GM12878 (cell line): ENCODE measurements at regions not wholly inside any gene's neighbourhood (a gene's known extent, or its start where the extent isn't known, plus 50 kb on each side); places are given as distances from the start of the nearest gene placed in this dataset.

Source experiments
- ATAC-seq: fragments of 200-7000 bp; cut with Tn5 transposase; 3 replicates; pipeline ENCODE4 v1.9.1; 2020; ENCODE audit warnings: mild to moderate bottlenecking, moderate library complexity
- BruUV-seq: library from RNA; stranded (reverse); fragments of 400-500 nt; replicated peaks from 2 replicates; lab custom pipeline; 2021; lab: Mats Ljungman, UMichigan
- CTCF ChIA-PET: fragments of 300-600 bp; sonication (Branson Sonifier 250); formaldehyde crosslinking; extraction: SDS; loops from one replicate; lab custom pipeline; 2021; ENCODE audit warnings: inconsistent platforms; lab: Yijun Ruan, JAX
- POLR2A ChIA-PET: fragments of 350-600 bp; formaldehyde crosslinking; extraction: SDS; loops from one replicate; lab custom pipeline; 2021; ENCODE audit warnings: inconsistent platforms; lab: Charles Lee
- RAD21 ChIA-PET: fragments of 300-600 bp; sonication (Branson Sonifier 250); formaldehyde crosslinking; loops from one replicate; lab custom pipeline; 2023; ENCODE audit warnings: antibody characterized with exemption; ENCODE audit not compliant: unreplicated experiment; lab: Charles Lee
- SMC1A ChIA-PET: fragments of 300-600 bp; sonication (Branson Sonifier 250); formaldehyde crosslinking; loops from one replicate; lab custom pipeline; 2023; ENCODE audit not compliant: unreplicated experiment, uncharacterized antibody; lab: Charles Lee
- DNase-seq: peaks from one replicate; pipeline ENCODE4 v3.0.0-alpha.2; 2011; ENCODE audit warnings: low read depth, low spot score
- FAIRE-seq: peaks from 3 replicates; lab custom pipeline; 2011; peaks lifted over from hg19 to GRCh38; lab: Jason Lieb, UNC
- H2AFZ ChIP-seq: 2 replicates; pipeline ENCODE4 v1.6.0; 2011; ENCODE audit warnings: low read depth, low read length, control low read depth; ENCODE audit not compliant: control insufficient read depth
- H3K27ac ChIP-seq: 2 replicates; pipeline ENCODE4 v1.5.1; 2011; ENCODE audit warnings: control low read depth; ENCODE audit not compliant: control insufficient read depth, insufficient read depth
- H3K27me3 ChIP-seq, 2 experiments: replicated peaks in 1 of 2; 2 replicates each; pipeline versions ENCODE4 v1.6.0 to v1.6.1; 2011; ENCODE audit warnings: low read length in 1 of 2; ENCODE audit not compliant: control insufficient read depth in 2 of 2, insufficient read depth in 2 of 2
- H3K36me3 ChIP-seq, 2 experiments: 2 replicates each; pipeline ENCODE4 v1.5.1; 2011; ENCODE audit warnings: low read length in 1 of 2; ENCODE audit not compliant: control insufficient read depth in 2 of 2, insufficient read depth in 2 of 2
- H3K4me1 ChIP-seq: 2 replicates; pipeline ENCODE4 v1.6.1; 2011; ENCODE audit warnings: mild to moderate bottlenecking, low read length, moderate library complexity, mixed read lengths; ENCODE audit not compliant: control insufficient read depth, insufficient read depth
- H3K4me2 ChIP-seq: 2 replicates; pipeline ENCODE4 v1.6.0; 2011; ENCODE audit warnings: control low read depth; ENCODE audit not compliant: control insufficient read depth, insufficient read depth
- H3K4me3 ChIP-seq: fragments of 200-600 bp; sonication (generic); 2 replicates; pipeline ENCODE4 v1.5.1; 2016
- H3K79me2 ChIP-seq: 2 replicates; pipeline ENCODE4 v1.6.0; 2011; ENCODE audit warnings: low read length; ENCODE audit not compliant: control insufficient read depth, insufficient read depth
- H3K9ac ChIP-seq: 2 replicates; pipeline ENCODE4 v1.8.0; 2011; ENCODE audit warnings: low read length, control low read depth, mixed read lengths; ENCODE audit not compliant: control insufficient read depth, insufficient read depth
- H3K9me3 ChIP-seq: replicated peaks from 3 replicates; pipeline ENCODE4 v1.5.1; 2011; ENCODE audit warnings: mild to moderate bottlenecking, low read length; ENCODE audit not compliant: control insufficient read depth, insufficient read depth
- H4K20me1 ChIP-seq: 2 replicates; pipeline ENCODE4 v1.6.0; 2011; ENCODE audit not compliant: control insufficient read depth, insufficient read depth
- BCLAF1 ChIP-seq: fragments of 450-650 bp; IDR thresholded peaks from 2 replicates; pipeline ENCODE4 v1.6.1; 2017; ENCODE audit warnings: antibody characterized with exemption, mild to moderate bottlenecking, moderate library complexity
- CEBPB ChIP-seq, 2 experiments: fragments of 150-350 bp in 1 of 2; IDR thresholded peaks; 2 replicates each; pipeline ENCODE4 v1.6.1; 2012 to 2014; ENCODE audit warnings: low read depth in 2 of 2, low read length in 2 of 2, borderline replicate concordance in 1 of 2, inconsistent platforms in 1 of 2
- EZH2 ChIP-seq: IDR thresholded peaks from 2 replicates; pipeline ENCODE4 v1.6.1; 2012; ENCODE audit warnings: low read depth, mild to moderate bottlenecking, control low read depth, inconsistent platforms, low read length, borderline replicate concordance; ENCODE audit not compliant: control insufficient read depth
- HDAC2 ChIP-seq: fragments of 200-600 bp; sonication (generic); IDR thresholded peaks from 2 replicates; pipeline ENCODE4 v1.6.1; 2017
- IRF5 ChIP-seq: fragments of 450-650 bp; IDR thresholded peaks from 2 replicates; pipeline ENCODE4 v1.6.1; 2017; ENCODE audit warnings: borderline replicate concordance
- NFYA ChIP-seq: IDR thresholded peaks from 2 replicates; pipeline ENCODE4 v1.6.1; 2011; ENCODE audit warnings: low read depth, mild to moderate bottlenecking, low read length, improper control_type of control experiment, borderline replicate concordance
- PAX8 ChIP-seq: fragments of 450-650 bp; IDR thresholded peaks from 2 replicates; pipeline ENCODE4 v1.6.1; 2017; ENCODE audit warnings: mild to moderate bottlenecking, moderate library complexity
- RELA ChIP-seq: fragments of 450-650 bp; IDR thresholded peaks from 2 replicates; pipeline ENCODE4 v1.8.0; 2014; ENCODE audit warnings: borderline replicate concordance; ENCODE audit not compliant: partially characterized antibody
- RUNX3 ChIP-seq: IDR thresholded peaks from 2 replicates; pipeline ENCODE4 v1.6.1; 2012; ENCODE audit warnings: low read length, inconsistent platforms
- WGBS: methylation state at CpG from one replicate; pipeline ENCODE4 v1.1.6; 2016; ENCODE audit warnings: low lambda C conversion rate; ENCODE audit not compliant: insufficient replicate concordance, insufficient coverage; ENCODE audit errors: missing lambda C conversion rate; 5-methylcytosine and 5-hydroxymethylcytosine counted together
- in situ Hi-C: fragments of 300-500 bp; cut with MboI; formaldehyde crosslinking; loops from 9 replicates; pipeline ENCODE4 v1.14.3; 2018; ENCODE audit warnings: mixed read lengths
- intact Hi-C: fragments of 100-400 bp; cut with micrococcal nuclease; formaldehyde crosslinking; loops from one replicate; pipeline ENCODE4 v1.14.2; 2022; ENCODE audit not compliant: unreplicated experiment

DNA sequence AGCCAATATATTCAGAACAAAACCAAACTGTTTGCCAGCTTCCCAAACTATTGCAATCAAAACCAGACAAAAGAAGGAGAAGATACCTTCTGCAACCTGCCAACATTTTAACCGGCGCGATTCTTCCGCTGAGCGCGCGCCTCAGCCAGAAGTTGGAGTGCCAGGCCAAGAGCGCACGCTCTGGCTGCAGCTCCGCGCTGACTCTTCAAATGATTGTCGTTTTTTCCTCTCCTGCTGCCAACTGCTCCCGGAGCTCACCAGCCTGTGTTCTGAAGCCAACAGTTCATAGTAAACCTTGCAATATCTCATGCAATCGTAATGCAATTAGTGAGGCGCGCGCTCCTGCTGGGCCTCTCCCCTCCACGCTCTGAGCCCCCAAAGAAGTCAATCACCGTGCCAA, 259.7 kb upstream of the MGMT start (continued):
- TF ChIP-seq BCLAF1 (no peak), NFYA (no peak), CEBPB (IDR thresholded peaks at IDR 0.05; ENCODE audit: borderline replicate concordance in 1 of 2, low read depth in 2 of 2, low read length in 2 of 2) (no peak), RUNX3 (no peak), HDAC2 (no peak), EZH2 (no peak), RELA (no peak)

GRCh38 chr10:129210876-129211275, 256.2 kb upstream of the MGMT start:
- no peak for ATAC-seq
- ChIA-PET POLR2A (no interaction called here), CTCF (no interaction called here), SMC1A (no interaction called here), RAD21 (no interaction called here)
- no peak overlapping the region for H3K9ac ChIP-seq
- no peaks in the 10 kb centered on the region; a peak in 1 of 4 replicates for H3K27me3 ChIP-seq
- no peak overlapping the region for H2AFZ ChIP-seq
- no peaks in the 10 kb centered on the region for H3K36me3 ChIP-seq
- H3K4me1 ChIP-seq: no peaks in the 10 kb centered on the region
- no peak overlapping the region for H3K4me3 ChIP-seq
- no TSS peak for BruUV-seq
- in situ Hi-C loops: no loop called here
- WGBS: 53% methylated on average over 5 of the region's 5 CpGs
- DNase-seq: no peak
- no peak overlapping the region for H3K4me2 ChIP-seq
- H3K27ac ChIP-seq: no peak overlapping the region
- no peaks in the 10 kb centered on the region for H3K9me3 ChIP-seq
- TF ChIP-seq IRF5 (no peak), PAX8 (no peak)
- no peak for FAIRE-seq
- intact Hi-C loops: no loop called here
- H4K20me1 ChIP-seq: no peaks in the 10 kb centered on the region
- H3K79me2 ChIP-seq: no peaks in the 10 kb centered on the region
